ENCODE measurements at regions not wholly inside any gene's neighbourhood (a gene's known extent, or its start where the extent isn't known, plus 50 kb on each side); places are given as distances from the start of the nearest gene placed in this dataset.
A peak's percentile ranks its signal among the peaks of the same experiment; 100 is the strongest.

- ChIA-PET CTCF (interaction anchor here (1.0 kb wide), 1 partner anchor 20 kb away, joined by 3 read pairs; no protein-coding TSS in a partner anchor), POLR2A (no interaction called here)
- Histone ChIP-seq H3K4me3 (ENCODE audit: low read depth in 2 of 2, low read length in 1 of 2) (no peak overlapping the region), H4K20me1 (ENCODE audit: insufficient read depth) (no peaks in the 10 kb centered on the region), H3K9ac (no peak overlapping the region), H3K4me2 (no peak overlapping the region), H3K9me2 (no peaks in the 10 kb centered on the region), H3K27me3 (ENCODE audit: insufficient read depth) (no peaks in the 10 kb centered on the region), H2AFZ (ENCODE audit: low read depth) (no peak overlapping the region), H3K36me3 (replicated peaks in 1 of 2; ENCODE audit: control insufficient read depth in 1 of 2, insufficient read depth in 2 of 2, low read length in 1 of 2) (no peaks in the 10 kb centered on the region), H3K79me2 (ENCODE audit: insufficient read depth) (no peaks in the 10 kb centered on the region), H3F3A (replicated peaks; ENCODE audit: insufficient read depth) (peaks cover 24% of the 10 kb centered on the region), H3K27ac (ENCODE audit: low read depth in 2 of 2, low read length in 1 of 2) (no peak overlapping the region), H3K4me1 (ENCODE audit: control insufficient read depth in 1 of 2, insufficient read depth in 2 of 2, low read depth in 1 of 2, low read length in 1 of 2) (peaks cover 0 to 8% of the 10 kb centered on the region in 2 experiments; a peak in 1 of 4 replicates), H3K9me3 (no peaks in the 10 kb centered on the region)
- WGBS (ENCODE audit: low lambda C conversion rate), result 94% methylated on average over 5 of the region's 5 CpGs
- TF ChIP-seq POLR2AphosphoS5 (IDR thresholded peaks at IDR 0.05; ENCODE audit: low read depth, low read length) (no peak), SMC3 (IDR thresholded peaks at IDR 0.05; ENCODE audit: low read depth, low read length) (no peak), SIN3A (IDR thresholded peaks at IDR 0.05; ENCODE audit: borderline replicate concordance, low read depth, low read length) (no peak), RAD21 (IDR thresholded peaks at IDR 0.05; ENCODE audit: low read length) (no peak)
- DNase-seq, result no peak
These were observed 80.4 kb upstream of the CCBE1 start for GRCh38 chr18:59777636-59778035.

- Histone ChIP-seq H3K4me2 (no peak overlapping the region; the same call in 1 of the 2 replicates), H3K9me2 (no peaks in the 10 kb centered on the region), H3K36me3 (replicated peaks in 1 of 2; ENCODE audit: control insufficient read depth in 1 of 2, insufficient read depth in 2 of 2, low read length in 1 of 2) (no peaks in the 10 kb centered on the region), H3F3A (replicated peaks; ENCODE audit: insufficient read depth) (peaks cover 4% of the 10 kb centered on the region), H4K20me1 (ENCODE audit: insufficient read depth) (no peaks in the 10 kb centered on the region), H3K27me3 (ENCODE audit: insufficient read depth) (no peaks in the 10 kb centered on the region), H3K9me3 (no peaks in the 10 kb centered on the region), H3K4me1 (ENCODE audit: control insufficient read depth in 1 of 2, insufficient read depth in 2 of 2, low read depth in 1 of 2, low read length in 1 of 2) (peaks cover 3 to 5% of the 10 kb centered on the region in 2 experiments; a peak in 2 of 4 replicates), H3K9ac (0 out of 2 replicates have a peak overlapping the region, but pooled peaks have one; percentile 7), H2AFZ (ENCODE audit: low read depth) (no peak overlapping the region), H3K27ac (ENCODE audit: low read depth in 2 of 2, low read length in 1 of 2) (peak overlapping the region in 1 of 2 experiments; percentile 34; a peak in 1 of 4 replicates), H3K4me3 (ENCODE audit: low read depth in 2 of 2, low read length in 1 of 2) (no peak overlapping the region), H3K79me2 (ENCODE audit: insufficient read depth) (no peaks in the 10 kb centered on the region)
- TF ChIP-seq FOSL2 (IDR thresholded peaks at IDR 0.05; ENCODE audit: borderline replicate concordance, low read depth) (0 out of 2 replicates have a peak, but pooled peaks have one; percentile 3), RCOR1 (IDR thresholded peaks at IDR 0.05; ENCODE audit: low read length) (no peak), EZH2phosphoT487 (IDR thresholded peaks at IDR 0.05; ENCODE audit: borderline replicate concordance, low read depth) (no peak), YY1 (IDR thresholded peaks at IDR 0.05; ENCODE audit: low read depth) (no peak)
- CTCF ChIA-PET, result interaction anchor here (0.7 to 1.6 kb wide), 6 partner anchors 29 to 521 kb away, joined by 3 to 8 read pairs (median 4); no protein-coding TSS in a partner anchor
- no peak for DNase-seq
- POLR2A ChIA-PET, result interaction anchor here (0.6 kb wide), 1 partner anchor 265 kb away, joined by 3 read pairs; no protein-coding TSS in a partner anchor
- WGBS (ENCODE audit: low lambda C conversion rate), result 69% methylated on average over 3 of the region's 3 CpGs
These were observed 72.1 kb upstream of the CCBE1 start for GRCh38 chr18:59769129-59769865.

GRCh38 chr18:59768409-59768808 is 71.2 kb upstream of the CCBE1 start:
- no peak overlapping the region for H3K4me3 ChIP-seq (ENCODE audit: low read depth in 2 of 2, low read length in 1 of 2)
- peak overlapping the region; percentile 8; the same call in 1 of the 2 replicates for H3K4me2 ChIP-seq
- no peak overlapping the region for H2AFZ ChIP-seq (ENCODE audit: low read depth)
- peak overlapping the region in 1 of 2 experiments; percentile 34; a peak in 1 of 4 replicates for H3K27ac ChIP-seq (ENCODE audit: low read depth in 2 of 2, low read length in 1 of 2)
- no peak overlapping the region for H3K9ac ChIP-seq
- H3K27me3 ChIP-seq (ENCODE audit: insufficient read depth), result no peaks in the 10 kb centered on the region
- WGBS (ENCODE audit: low lambda C conversion rate), result 67% methylated on average over 1 of the region's 1 CpG
- TF ChIP-seq, protein P1, sequence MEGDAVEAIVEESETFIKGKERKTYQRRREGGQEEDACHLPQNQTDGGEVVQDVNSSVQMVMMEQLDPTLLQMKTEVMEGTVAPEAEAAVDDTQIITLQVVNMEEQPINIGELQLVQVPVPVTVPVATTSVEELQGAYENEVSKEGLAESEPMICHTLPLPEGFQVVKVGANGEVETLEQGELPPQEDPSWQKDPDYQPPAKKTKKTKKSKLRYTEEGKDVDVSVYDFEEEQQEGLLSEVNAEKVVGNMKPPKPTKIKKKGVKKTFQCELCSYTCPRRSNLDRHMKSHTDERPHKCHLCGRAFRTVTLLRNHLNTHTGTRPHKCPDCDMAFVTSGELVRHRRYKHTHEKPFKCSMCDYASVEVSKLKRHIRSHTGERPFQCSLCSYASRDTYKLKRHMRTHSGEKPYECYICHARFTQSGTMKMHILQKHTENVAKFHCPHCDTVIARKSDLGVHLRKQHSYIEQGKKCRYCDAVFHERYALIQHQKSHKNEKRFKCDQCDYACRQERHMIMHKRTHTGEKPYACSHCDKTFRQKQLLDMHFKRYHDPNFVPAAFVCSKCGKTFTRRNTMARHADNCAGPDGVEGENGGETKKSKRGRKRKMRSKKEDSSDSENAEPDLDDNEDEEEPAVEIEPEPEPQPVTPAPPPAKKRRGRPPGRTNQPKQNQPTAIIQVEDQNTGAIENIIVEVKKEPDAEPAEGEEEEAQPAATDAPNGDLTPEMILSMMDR (IDR thresholded peaks at IDR 0.05), result no peak
- no peak for TF ChIP-seq MXI1 (IDR thresholded peaks at IDR 0.05; ENCODE audit: low read depth, low read length)
- TF ChIP-seq, protein P2, sequence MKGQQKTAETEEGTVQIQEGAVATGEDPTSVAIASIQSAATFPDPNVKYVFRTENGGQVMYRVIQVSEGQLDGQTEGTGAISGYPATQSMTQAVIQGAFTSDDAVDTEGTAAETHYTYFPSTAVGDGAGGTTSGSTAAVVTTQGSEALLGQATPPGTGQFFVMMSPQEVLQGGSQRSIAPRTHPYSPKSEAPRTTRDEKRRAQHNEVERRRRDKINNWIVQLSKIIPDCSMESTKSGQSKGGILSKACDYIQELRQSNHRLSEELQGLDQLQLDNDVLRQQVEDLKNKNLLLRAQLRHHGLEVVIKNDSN (IDR thresholded peaks at IDR 0.05; ENCODE audit: borderline replicate concordance, low read depth), result peak; percentile 41; the same call in 1 of the 2 replicates
- H3K79me2 ChIP-seq (ENCODE audit: insufficient read depth), result no peaks in the 10 kb centered on the region
- H3K4me1 ChIP-seq (ENCODE audit: control insufficient read depth in 1 of 2, insufficient read depth in 2 of 2, low read depth in 1 of 2, low read length in 1 of 2), result peaks cover 3 to 5% of the 10 kb centered on the region in 2 experiments; a peak in 2 of 4 replicates
- no peaks in the 10 kb centered on the region for H3K9me2 ChIP-seq
- no peaks in the 10 kb centered on the region for H4K20me1 ChIP-seq (ENCODE audit: insufficient read depth)
- H3F3A ChIP-seq (replicated peaks; ENCODE audit: insufficient read depth), result peaks cover 4% of the 10 kb centered on the region
- no peaks in the 10 kb centered on the region for H3K36me3 ChIP-seq (replicated peaks in 1 of 2; ENCODE audit: control insufficient read depth in 1 of 2, insufficient read depth in 2 of 2, low read length in 1 of 2)
- no peak for DNase-seq
- ChIA-PET CTCF (interaction anchor here (0.9 to 1.6 kb wide), 4 partner anchors 28 to 520 kb away, joined by 3 to 8 read pairs (median 4); no protein-coding TSS in a partner anchor), POLR2A (no interaction called here)
- H3K9me3 ChIP-seq, result no peaks in the 10 kb centered on the region
